H1 (cell line): ENCODE measurements at regions not wholly inside any gene's neighbourhood (a gene's known extent, or its start where the extent isn't known, plus 50 kb on each side); places are given as distances from the start of the nearest gene placed in this dataset.

ENCODE experiments used
- ASH2L ChIP-seq: fragments of 200-600, 300-600 bp; sonication (generic); IDR thresholded peaks from one replicate; pipeline ENCODE4 v1.7.1; 2017; ENCODE audit warnings: low read length
- BACH1 ChIP-seq: IDR thresholded peaks from 2 replicates; pipeline ENCODE4 v1.6.1; 2012; ENCODE audit warnings: low read length, improper control_type of control experiment
- TF ChIP-seq, protein P1 (sequence below): IDR thresholded peaks from 2 replicates; pipeline ENCODE4 v1.6.1; 2011; ENCODE audit warnings: low read depth, mild to moderate bottlenecking, low read length; ENCODE audit not compliant: insufficient read depth

DNA sequence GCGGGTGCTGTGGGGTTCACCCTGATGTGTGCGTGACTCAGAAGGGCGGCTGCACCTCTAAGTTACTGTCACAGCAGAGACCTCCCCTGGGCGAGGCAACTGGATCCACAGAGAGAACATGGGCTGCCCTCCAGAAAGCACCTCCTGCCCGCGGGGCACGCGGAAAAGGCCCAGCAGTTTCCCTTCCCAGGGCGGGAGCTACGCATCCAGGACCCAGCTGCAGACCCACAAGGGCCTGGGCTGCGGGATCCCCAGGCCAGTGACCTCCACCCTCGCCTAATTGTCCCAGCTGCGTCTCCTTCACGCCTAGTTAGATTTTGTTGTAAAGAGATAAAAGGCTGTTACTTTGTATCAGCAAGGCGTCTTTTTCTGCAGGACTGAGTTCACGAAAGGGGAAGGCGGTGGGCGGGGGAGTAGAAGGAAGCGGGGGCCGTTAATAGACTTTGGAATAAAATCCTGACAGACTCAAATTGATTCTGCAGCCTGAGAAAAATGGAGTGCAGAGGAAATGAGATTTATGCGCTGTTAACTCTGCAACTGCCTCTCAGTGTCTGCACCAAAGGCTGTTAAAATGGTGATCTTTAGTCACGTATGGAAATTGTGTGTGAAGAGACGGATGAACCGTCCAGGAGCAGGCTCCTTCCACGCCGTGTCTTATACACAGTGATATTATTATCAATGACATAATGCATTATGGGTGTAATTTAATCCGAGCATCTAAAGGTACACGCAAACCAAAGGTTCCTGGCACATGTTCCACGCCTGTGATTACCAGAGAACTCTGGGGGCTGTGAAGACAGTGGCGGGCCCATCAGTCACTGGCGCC is 65.9 kb upstream of the FBRSL1 start (continued):
- TF ChIP-seq, protein P1, sequence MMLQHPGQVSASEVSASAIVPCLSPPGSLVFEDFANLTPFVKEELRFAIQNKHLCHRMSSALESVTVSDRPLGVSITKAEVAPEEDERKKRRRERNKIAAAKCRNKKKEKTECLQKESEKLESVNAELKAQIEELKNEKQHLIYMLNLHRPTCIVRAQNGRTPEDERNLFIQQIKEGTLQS = no peak
- TF ChIP-seq BACH1 = no peak
- no peak for TF ChIP-seq ASH2L
